ENCODE measurements at regions not wholly inside any gene's neighbourhood (a gene's known extent, or its start where the extent isn't known, plus 50 kb on each side); places are given as distances from the start of the nearest gene placed in this dataset.

- TF ChIP-seq CTCF (IDR thresholded peaks at IDR 0.05; ENCODE audit: low read length) (no peak), EZH2 (IDR thresholded peaks at IDR 0.05; ENCODE audit: borderline replicate concordance, low read length) (no peak)
Measured at GRCh38 chr2:15997728-15998280, 57.5 kb downstream of the MYCN start.
